ENCODE measurements at regions not wholly inside any gene's neighbourhood (a gene's known extent, or its start where the extent isn't known, plus 50 kb on each side); places are given as distances from the start of the nearest gene placed in this dataset.

DNA sequence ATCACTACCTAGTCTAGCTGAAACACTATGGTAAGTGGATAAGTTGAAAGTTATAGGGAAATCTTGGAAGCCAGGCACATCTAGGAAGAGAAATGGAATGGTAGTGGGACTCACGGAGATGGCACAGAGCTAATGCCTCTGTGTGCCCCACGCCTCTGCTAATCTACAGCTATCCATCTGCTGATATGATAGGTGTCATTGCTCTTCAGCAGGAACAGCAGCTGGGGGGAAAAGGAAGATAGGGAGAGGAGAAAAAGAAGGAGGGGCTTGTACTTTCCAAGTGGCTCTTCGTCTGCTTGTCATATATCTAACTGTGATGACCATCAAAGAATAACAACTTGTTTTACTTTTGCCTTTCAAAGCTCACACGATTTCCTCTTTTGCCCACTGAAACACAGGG, 1199.1 kb upstream of the SORCS1 start:
- Histone ChIP-seq H3K9me3 (ENCODE audit: control insufficient read depth in 2 of 2, low read length in 2 of 2) (no peaks in the 10 kb centered on the region), H3K27ac (ENCODE audit: low read length) (no peak overlapping the region), H3K27me3 (ENCODE audit: control insufficient read depth in 1 of 2, insufficient read depth in 2 of 2, low read length in 2 of 2) (no peaks in the 10 kb centered on the region), H3K9ac (ENCODE audit: low read length in 2 of 2) (no peak overlapping the region), H3K4me1 (ENCODE audit: control insufficient read depth, insufficient read depth, low read length) (no peaks in the 10 kb centered on the region), H3K4me3 (ENCODE audit: low read length in 2 of 2) (no peak overlapping the region), H3K36me3 (ENCODE audit: control insufficient read depth in 2 of 2, insufficient read depth in 2 of 2, low read length in 2 of 2) (no peaks in the 10 kb centered on the region)

DNA sequence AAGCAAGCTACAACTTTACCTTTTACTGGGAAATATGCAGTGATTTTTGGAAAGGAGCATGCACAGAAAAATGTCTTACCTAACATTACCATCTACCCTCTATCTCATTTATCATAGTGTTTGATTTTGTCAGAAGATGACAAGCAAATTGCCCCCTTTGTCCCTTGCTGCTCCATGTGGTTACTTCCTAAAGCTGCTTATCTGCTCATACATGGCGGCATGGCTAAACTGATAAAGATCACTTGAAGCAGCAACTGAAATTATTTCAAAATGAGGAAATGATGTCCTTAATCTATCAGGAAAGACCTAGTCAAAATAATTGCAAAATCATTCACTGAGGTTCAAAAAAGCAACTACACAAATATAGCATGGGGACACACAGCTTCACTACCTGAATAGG, 1198.5 kb upstream of the SORCS1 start:
- Histone ChIP-seq H3K9ac (ENCODE audit: low read length in 2 of 2) (no peak overlapping the region), H3K27ac (ENCODE audit: low read length) (no peak overlapping the region), H3K27me3 (ENCODE audit: control insufficient read depth in 1 of 2, insufficient read depth in 2 of 2, low read length in 2 of 2) (no peaks in the 10 kb centered on the region), H3K9me3 (ENCODE audit: control insufficient read depth in 2 of 2, low read length in 2 of 2) (no peaks in the 10 kb centered on the region), H3K36me3 (ENCODE audit: control insufficient read depth in 2 of 2, insufficient read depth in 2 of 2, low read length in 2 of 2) (no peaks in the 10 kb centered on the region), H3K4me1 (ENCODE audit: control insufficient read depth, insufficient read depth, low read length) (no peaks in the 10 kb centered on the region), H3K4me3 (ENCODE audit: low read length in 2 of 2) (no peak overlapping the region)

DNA sequence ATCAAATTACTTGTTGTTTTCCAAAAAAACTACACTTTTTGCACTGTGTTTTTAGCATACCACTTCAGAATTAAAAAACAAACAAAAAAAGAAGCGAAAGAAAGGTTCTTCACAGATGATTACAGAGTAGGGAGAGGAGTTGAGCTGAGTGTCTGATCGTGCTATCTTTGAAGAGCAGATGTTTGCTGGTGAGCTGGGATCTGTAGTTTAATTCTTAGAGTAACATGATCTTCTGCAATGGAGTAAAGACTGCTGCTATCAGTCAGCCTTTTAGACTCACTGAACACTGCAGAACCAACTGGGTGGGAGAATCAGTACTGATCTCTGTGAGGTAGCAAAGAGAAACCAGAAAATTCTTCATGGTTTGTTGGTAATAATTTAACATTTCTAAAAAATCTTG, 1197.8 kb upstream of the SORCS1 start:
- H3K4me3 ChIP-seq (ENCODE audit: low read length in 2 of 2): no peak overlapping the region
- no peaks in the 10 kb centered on the region for H3K27me3 ChIP-seq (ENCODE audit: control insufficient read depth in 1 of 2, insufficient read depth in 2 of 2, low read length in 2 of 2)
- H3K4me1 ChIP-seq (ENCODE audit: control insufficient read depth, insufficient read depth, low read length): no peaks in the 10 kb centered on the region
- H3K9me3 ChIP-seq (ENCODE audit: control insufficient read depth in 2 of 2, low read length in 2 of 2): no peaks in the 10 kb centered on the region
- no peak overlapping the region for H3K9ac ChIP-seq (ENCODE audit: low read length in 2 of 2)
- H3K36me3 ChIP-seq (ENCODE audit: control insufficient read depth in 2 of 2, insufficient read depth in 2 of 2, low read length in 2 of 2): no peaks in the 10 kb centered on the region
- H3K27ac ChIP-seq (ENCODE audit: low read length): no peak overlapping the region

DNA sequence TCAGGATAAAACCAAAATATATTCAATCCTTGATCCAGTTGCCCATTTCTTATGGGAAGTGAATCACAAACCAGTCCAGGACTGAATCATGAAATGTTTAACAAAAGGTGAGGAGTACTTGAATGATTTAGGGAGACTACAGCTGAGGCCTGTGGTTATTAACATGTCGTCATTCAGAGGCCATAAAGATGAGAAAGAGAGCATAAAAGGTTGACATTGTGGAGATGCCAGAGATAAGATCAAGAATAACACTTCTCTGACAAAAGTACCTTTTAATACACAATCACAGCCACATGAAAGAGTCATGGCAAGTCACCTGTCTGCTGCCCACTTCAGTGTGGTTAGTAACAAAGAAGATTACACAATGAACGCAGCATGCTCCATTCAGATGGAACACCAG, 1195.7 kb upstream of the SORCS1 start:
- Histone ChIP-seq H3K27ac (ENCODE audit: low read length) (no peak overlapping the region), H3K36me3 (ENCODE audit: control insufficient read depth in 2 of 2, insufficient read depth in 2 of 2, low read length in 2 of 2) (no peaks in the 10 kb centered on the region), H3K4me1 (ENCODE audit: control insufficient read depth, insufficient read depth, low read length) (no peaks in the 10 kb centered on the region), H3K4me3 (ENCODE audit: low read length in 2 of 2) (no peak overlapping the region), H3K9me3 (ENCODE audit: control insufficient read depth in 2 of 2, low read length in 2 of 2) (no peaks in the 10 kb centered on the region), H3K9ac (ENCODE audit: low read length in 2 of 2) (no peak overlapping the region), H3K27me3 (ENCODE audit: control insufficient read depth in 1 of 2, insufficient read depth in 2 of 2, low read length in 2 of 2) (no peaks in the 10 kb centered on the region)

DNA sequence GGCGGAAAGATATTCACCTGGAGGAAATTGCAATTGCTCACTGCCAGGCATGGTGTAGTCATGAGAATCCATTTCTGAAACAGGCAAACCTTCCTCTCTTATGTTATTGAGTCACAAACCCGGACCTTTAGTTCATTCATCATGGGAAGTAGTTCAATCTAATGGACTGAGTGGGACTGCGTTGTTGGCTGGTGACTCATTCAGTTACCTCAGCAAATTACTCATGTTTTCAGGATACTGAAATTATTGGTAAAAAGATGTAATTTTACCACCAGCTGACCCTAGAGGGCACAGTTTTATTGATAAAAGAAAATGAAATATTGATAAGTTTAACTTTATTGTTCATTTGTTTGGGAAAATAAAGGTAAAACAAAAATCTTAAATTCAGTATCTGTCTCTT, 1194.4 kb upstream of the SORCS1 start:
- no peaks in the 10 kb centered on the region for H3K9me3 ChIP-seq (ENCODE audit: control insufficient read depth in 2 of 2, low read length in 2 of 2)
- H3K36me3 ChIP-seq (ENCODE audit: control insufficient read depth in 2 of 2, insufficient read depth in 2 of 2, low read length in 2 of 2): no peaks in the 10 kb centered on the region
- no peak overlapping the region for H3K27ac ChIP-seq (ENCODE audit: low read length)
- no peaks in the 10 kb centered on the region for H3K4me1 ChIP-seq (ENCODE audit: control insufficient read depth, insufficient read depth, low read length)
- no peak overlapping the region for H3K9ac ChIP-seq (ENCODE audit: low read length in 2 of 2)
- no peaks in the 10 kb centered on the region for H3K27me3 ChIP-seq (ENCODE audit: control insufficient read depth in 1 of 2, insufficient read depth in 2 of 2, low read length in 2 of 2)
- no peak overlapping the region for H3K4me3 ChIP-seq (ENCODE audit: low read length in 2 of 2)

DNA sequence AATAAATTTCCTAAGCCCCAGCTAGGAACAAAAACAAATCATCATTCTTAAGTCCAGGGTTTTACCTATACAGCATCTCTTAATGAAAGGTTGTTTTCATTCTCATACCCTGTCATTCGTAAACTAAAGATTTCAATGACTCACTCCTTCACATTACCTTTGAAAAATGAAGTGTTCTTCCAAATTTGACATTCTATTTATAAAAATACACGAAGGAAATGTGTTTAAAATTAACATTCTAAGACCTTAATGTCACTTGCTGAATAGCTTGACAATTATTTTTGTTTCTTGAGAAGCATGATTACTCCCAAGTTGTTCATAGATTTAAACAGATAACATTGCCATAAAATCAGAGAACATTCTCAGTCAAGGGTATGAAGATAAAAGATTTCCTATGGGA, 1188.3 kb upstream of the SORCS1 start:
- no peak overlapping the region for H3K9ac ChIP-seq (ENCODE audit: low read length in 2 of 2)
- no peaks in the 10 kb centered on the region for H3K27me3 ChIP-seq (ENCODE audit: control insufficient read depth in 1 of 2, insufficient read depth in 2 of 2, low read length in 2 of 2)
- no peaks in the 10 kb centered on the region for H3K36me3 ChIP-seq (ENCODE audit: control insufficient read depth in 2 of 2, insufficient read depth in 2 of 2, low read length in 2 of 2)
- H3K4me1 ChIP-seq (ENCODE audit: control insufficient read depth, insufficient read depth, low read length): no peaks in the 10 kb centered on the region
- H3K9me3 ChIP-seq (ENCODE audit: control insufficient read depth in 2 of 2, low read length in 2 of 2): no peaks in the 10 kb centered on the region
- no peak overlapping the region for H3K4me3 ChIP-seq (ENCODE audit: low read length in 2 of 2)
- no peak overlapping the region for H3K27ac ChIP-seq (ENCODE audit: low read length)

DNA sequence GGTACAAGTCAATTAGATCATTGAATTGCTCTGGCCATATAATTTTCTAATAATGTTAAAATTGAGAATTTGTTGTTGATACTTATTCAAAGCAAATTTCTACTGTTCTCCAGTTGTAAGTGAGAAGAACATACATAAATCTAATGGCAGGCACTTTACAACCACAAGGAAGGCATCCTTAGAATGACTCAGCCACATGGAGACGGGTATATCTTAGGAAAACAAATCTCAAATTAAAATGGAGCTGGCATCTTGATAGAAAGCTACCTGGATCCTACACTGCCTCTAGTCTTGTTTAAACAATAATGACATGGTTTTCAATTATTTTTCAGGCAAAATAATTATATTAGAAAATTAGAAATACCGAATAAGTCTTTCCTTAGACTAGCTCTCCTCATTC, 1183.7 kb upstream of the SORCS1 start:
- Histone ChIP-seq H3K4me3 (ENCODE audit: low read length in 2 of 2) (no peak overlapping the region), H3K4me1 (ENCODE audit: control insufficient read depth, insufficient read depth, low read length) (no peaks in the 10 kb centered on the region), H3K27me3 (ENCODE audit: control insufficient read depth in 1 of 2, insufficient read depth in 2 of 2, low read length in 2 of 2) (no peaks in the 10 kb centered on the region), H3K27ac (ENCODE audit: low read length) (no peak overlapping the region), H3K36me3 (ENCODE audit: control insufficient read depth in 2 of 2, insufficient read depth in 2 of 2, low read length in 2 of 2) (no peaks in the 10 kb centered on the region), H3K9me3 (ENCODE audit: control insufficient read depth in 2 of 2, low read length in 2 of 2) (no peaks in the 10 kb centered on the region), H3K9ac (ENCODE audit: low read length in 2 of 2) (no peak overlapping the region)

DNA sequence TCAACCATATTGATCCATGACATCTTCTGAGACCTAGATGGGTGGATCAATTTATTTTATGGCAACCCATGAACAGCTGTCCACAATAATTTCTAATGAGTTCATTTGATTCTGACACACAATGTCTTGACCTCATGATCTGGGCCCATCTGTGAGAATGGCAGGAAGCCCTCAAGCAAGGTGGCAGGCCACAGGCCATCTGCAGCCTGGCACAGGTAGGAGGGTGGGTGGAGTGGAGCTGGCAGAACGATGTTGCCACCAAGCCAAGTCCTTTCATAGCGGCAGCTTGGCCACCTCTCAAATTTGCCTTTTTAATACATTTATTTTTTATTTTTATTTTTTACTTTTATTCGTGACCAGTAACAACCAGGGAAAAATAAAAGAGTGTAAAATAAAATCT, 1181.6 kb upstream of the SORCS1 start:
- Histone ChIP-seq H3K4me1 (ENCODE audit: control insufficient read depth, insufficient read depth, low read length) (no peaks in the 10 kb centered on the region), H3K36me3 (ENCODE audit: control insufficient read depth in 2 of 2, insufficient read depth in 2 of 2, low read length in 2 of 2) (no peaks in the 10 kb centered on the region), H3K27me3 (ENCODE audit: control insufficient read depth in 1 of 2, insufficient read depth in 2 of 2, low read length in 2 of 2) (no peaks in the 10 kb centered on the region), H3K9me3 (ENCODE audit: control insufficient read depth in 2 of 2, low read length in 2 of 2) (no peaks in the 10 kb centered on the region), H3K4me3 (ENCODE audit: low read length in 2 of 2) (no peak overlapping the region), H3K9ac (ENCODE audit: low read length in 2 of 2) (no peak overlapping the region), H3K27ac (ENCODE audit: low read length) (no peak overlapping the region)

DNA sequence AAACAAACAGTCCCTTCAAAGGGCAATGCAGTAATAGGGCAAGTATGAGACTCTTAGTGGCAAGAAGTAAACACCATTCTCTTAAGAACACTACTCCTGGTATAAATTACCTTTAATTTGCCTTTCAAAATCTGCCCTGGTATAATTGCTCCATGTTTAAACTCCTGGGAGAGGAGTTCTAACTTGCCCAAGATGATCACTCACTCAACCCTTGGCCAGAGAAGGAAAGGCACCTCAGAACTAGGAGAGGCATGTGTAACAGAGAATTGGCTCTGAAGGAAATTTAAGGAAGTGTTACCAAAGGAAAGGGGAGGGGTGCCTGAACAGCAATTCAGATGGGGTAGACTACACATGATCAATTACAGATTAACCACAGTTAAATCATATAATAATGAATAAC, 1173.6 kb upstream of the SORCS1 start:
- Histone ChIP-seq H3K9me3 (ENCODE audit: control insufficient read depth in 2 of 2, low read length in 2 of 2) (no peaks in the 10 kb centered on the region), H3K4me3 (ENCODE audit: low read length in 2 of 2) (no peak overlapping the region), H3K9ac (ENCODE audit: low read length in 2 of 2) (no peak overlapping the region), H3K27me3 (ENCODE audit: control insufficient read depth in 1 of 2, insufficient read depth in 2 of 2, low read length in 2 of 2) (no peaks in the 10 kb centered on the region), H3K4me1 (ENCODE audit: control insufficient read depth, insufficient read depth, low read length) (no peaks in the 10 kb centered on the region), H3K27ac (ENCODE audit: low read length) (no peak overlapping the region), H3K36me3 (ENCODE audit: control insufficient read depth in 2 of 2, insufficient read depth in 2 of 2, low read length in 2 of 2) (no peaks in the 10 kb centered on the region)

DNA sequence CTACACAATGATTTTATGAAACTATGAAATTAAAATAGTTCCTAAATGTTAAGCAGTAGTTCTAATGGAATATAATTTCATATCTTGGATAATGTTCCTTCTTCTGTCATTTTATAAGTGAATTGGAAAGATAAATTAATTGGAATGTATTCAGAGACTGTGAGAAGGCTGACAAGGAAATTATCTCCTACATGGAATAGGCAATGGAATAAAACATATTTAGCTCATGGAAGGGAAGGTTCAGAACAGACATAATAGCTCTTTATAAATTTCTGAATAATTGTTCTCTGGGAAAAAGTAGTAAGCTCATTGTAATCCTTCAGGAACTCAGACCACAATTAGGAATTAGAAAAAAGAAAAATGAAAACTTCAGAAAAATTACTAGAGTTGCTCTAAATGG, 1172.3 kb upstream of the SORCS1 start:
- Histone ChIP-seq H3K4me1 (ENCODE audit: control insufficient read depth, insufficient read depth, low read length) (no peaks in the 10 kb centered on the region), H3K4me3 (ENCODE audit: low read length in 2 of 2) (no peak overlapping the region), H3K36me3 (ENCODE audit: control insufficient read depth in 2 of 2, insufficient read depth in 2 of 2, low read length in 2 of 2) (no peaks in the 10 kb centered on the region), H3K9ac (ENCODE audit: low read length in 2 of 2) (no peak overlapping the region), H3K9me3 (ENCODE audit: control insufficient read depth in 2 of 2, low read length in 2 of 2) (no peaks in the 10 kb centered on the region), H3K27ac (ENCODE audit: low read length) (no peak overlapping the region), H3K27me3 (ENCODE audit: control insufficient read depth in 1 of 2, insufficient read depth in 2 of 2, low read length in 2 of 2) (no peaks in the 10 kb centered on the region)

DNA sequence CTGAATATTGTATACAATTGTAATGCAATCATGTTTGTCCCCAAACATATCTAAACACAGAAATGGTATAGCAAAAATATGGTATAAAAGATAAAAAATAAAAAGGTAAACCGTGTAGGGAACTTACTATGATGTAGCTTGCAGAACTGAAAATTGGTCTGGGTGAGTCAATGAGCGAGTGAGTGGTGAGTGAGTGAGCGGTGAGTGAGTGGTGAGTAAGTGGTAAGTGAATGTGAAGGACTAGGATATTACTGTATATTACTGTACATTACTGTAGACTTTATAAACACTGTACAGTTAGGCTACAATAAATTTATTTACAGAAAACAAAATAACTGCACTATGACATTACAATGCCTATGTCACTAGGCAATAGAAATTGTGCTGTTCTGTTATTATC, 1163.2 kb upstream of the SORCS1 start:
- Histone ChIP-seq H3K9me3 (ENCODE audit: control insufficient read depth in 2 of 2, low read length in 2 of 2) (no peaks in the 10 kb centered on the region), H3K27ac (ENCODE audit: low read length) (no peak overlapping the region), H3K9ac (ENCODE audit: low read length in 2 of 2) (no peak overlapping the region), H3K27me3 (ENCODE audit: control insufficient read depth in 1 of 2, insufficient read depth in 2 of 2, low read length in 2 of 2) (no peaks in the 10 kb centered on the region), H3K4me1 (ENCODE audit: control insufficient read depth, insufficient read depth, low read length) (no peaks in the 10 kb centered on the region), H3K36me3 (ENCODE audit: control insufficient read depth in 2 of 2, insufficient read depth in 2 of 2, low read length in 2 of 2) (no peaks in the 10 kb centered on the region), H3K4me3 (ENCODE audit: low read length in 2 of 2) (no peak overlapping the region)

Data from stomach smooth muscle (tissue), 2 donors.